ENCODE measurements at regions not wholly inside any gene's neighbourhood (a gene's known extent, or its start where the extent isn't known, plus 50 kb on each side); places are given as distances from the start of the nearest gene placed in this dataset. TPM values are rescaled to one million over a fixed set of nuclear protein-coding genes. Genes with fewer than 3 reads are reported as not detected.

GRCh38 chr2:104794441-104794840 lies 59.5 kb upstream of the POU3F3 start (continued):
- no peak for TF ChIP-seq E2F6 (IDR thresholded peaks at IDR 0.05)
- no peak for TF ChIP-seq HDAC6 (IDR thresholded peaks at IDR 0.05; ENCODE audit: low read depth, low read length)
- no peak for TF ChIP-seq CHD1 (IDR thresholded peaks at IDR 0.05; ENCODE audit: low read depth, low read length)
- TF ChIP-seq RAD21 (IDR thresholded peaks at IDR 0.05 in 1 of 2, conservative IDR thresholded peaks at IDR 0.05 in 1 of 2; ENCODE audit: low read depth in 2 of 2, low read length in 2 of 2), result no peak
- TF ChIP-seq RNF2 (IDR thresholded peaks at IDR 0.05; ENCODE audit: borderline replicate concordance, low read depth, low read length, missing control alignments, poor library complexity, severe bottlenecking), result no peak
- no peak for TF ChIP-seq SP1 (IDR thresholded peaks at IDR 0.05; ENCODE audit: low read depth, low read length)

Small RNA genes in the stretch of these regions (small RNA-seq; reads per million reads assigned to genes)
- gene RF00139 (ENCODE audit: insufficient read depth) (not detected), gene RF02091 (ENCODE audit: insufficient read depth) (not detected)

Measured in H1 (cell line).